ENCODE measurements at regions not wholly inside any gene's neighbourhood (a gene's known extent, or its start where the extent isn't known, plus 50 kb on each side); places are given as distances from the start of the nearest gene placed in this dataset.

DNA sequence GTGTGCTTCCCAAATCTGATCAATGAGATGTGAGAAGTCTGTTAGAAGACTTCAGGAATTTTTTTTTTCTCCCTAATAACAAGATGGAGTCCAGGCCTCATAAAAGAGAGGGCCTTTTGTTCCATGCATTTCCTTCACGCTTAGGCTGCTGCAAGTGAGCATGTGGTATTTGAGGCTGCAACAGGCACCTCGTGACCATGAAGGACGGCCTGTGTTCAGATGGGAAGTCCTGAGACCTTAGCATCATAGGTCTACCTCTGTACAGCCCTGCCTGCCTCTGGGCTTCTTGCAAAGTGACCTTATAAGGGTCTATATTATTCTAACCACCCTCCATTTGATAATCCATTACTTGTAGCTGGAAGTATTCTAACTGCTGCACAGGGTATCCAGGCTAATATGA lies 86.6 kb downstream of the BOD1 start:
- ChIA-PET POLR2A (no interaction called here), CTCF (interaction anchor here (0.5 kb wide), 1 partner anchor 147 kb away, joined by 3 read pairs; no protein-coding TSS in a partner anchor)
- no peak overlapping the region for H3K4me3 ChIP-seq (ENCODE audit: low read depth, low read length)

DNA sequence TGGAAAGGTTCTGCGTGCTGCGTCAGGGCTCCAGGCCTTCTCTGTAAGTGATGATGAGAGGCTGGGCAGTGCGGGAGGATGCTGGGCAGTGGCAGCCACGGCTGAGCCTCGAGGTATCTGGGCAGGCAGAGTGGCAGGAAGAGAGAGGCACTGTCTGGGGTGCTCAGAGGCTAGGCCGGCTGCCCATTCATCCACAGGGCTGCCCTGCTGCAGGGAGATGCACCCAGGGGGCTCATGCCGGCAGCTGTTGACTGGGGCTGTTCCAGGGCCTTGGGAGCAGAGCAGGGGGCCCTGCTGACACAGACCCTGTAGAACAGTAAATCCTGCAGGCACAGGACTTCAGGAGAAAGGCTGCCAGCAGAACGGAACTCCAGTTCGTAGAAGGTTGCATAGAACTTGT lies 88.8 kb downstream of the BOD1 start:
- DNase-seq (ENCODE audit: low read depth, low spot score), result no peak
- ChIA-PET POLR2A (no interaction called here), CTCF (no interaction called here)
- no peaks in the 10 kb centered on the region for H3K27me3 ChIP-seq (ENCODE audit: control insufficient read depth, insufficient read depth, low read length)
- H3K9me3 ChIP-seq (ENCODE audit: control insufficient read depth, insufficient read depth, low read length), result no peaks in the 10 kb centered on the region
- no peak overlapping the region for H3K4me3 ChIP-seq (ENCODE audit: low read depth, low read length)
- no peak overlapping the region for H3K27ac ChIP-seq (ENCODE audit: low read depth, low read length)
- TF ChIP-seq, protein P1, sequence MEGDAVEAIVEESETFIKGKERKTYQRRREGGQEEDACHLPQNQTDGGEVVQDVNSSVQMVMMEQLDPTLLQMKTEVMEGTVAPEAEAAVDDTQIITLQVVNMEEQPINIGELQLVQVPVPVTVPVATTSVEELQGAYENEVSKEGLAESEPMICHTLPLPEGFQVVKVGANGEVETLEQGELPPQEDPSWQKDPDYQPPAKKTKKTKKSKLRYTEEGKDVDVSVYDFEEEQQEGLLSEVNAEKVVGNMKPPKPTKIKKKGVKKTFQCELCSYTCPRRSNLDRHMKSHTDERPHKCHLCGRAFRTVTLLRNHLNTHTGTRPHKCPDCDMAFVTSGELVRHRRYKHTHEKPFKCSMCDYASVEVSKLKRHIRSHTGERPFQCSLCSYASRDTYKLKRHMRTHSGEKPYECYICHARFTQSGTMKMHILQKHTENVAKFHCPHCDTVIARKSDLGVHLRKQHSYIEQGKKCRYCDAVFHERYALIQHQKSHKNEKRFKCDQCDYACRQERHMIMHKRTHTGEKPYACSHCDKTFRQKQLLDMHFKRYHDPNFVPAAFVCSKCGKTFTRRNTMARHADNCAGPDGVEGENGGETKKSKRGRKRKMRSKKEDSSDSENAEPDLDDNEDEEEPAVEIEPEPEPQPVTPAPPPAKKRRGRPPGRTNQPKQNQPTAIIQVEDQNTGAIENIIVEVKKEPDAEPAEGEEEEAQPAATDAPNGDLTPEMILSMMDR (IDR thresholded peaks at IDR 0.05; ENCODE audit: low read depth, low read length), result no peak

More for the DNA sequence above, 86.6 kb downstream of the BOD1 start:
- no peaks in the 10 kb centered on the region for H3K9me3 ChIP-seq (ENCODE audit: control insufficient read depth, insufficient read depth, low read length)
- TF ChIP-seq, protein P1 (IDR thresholded peaks at IDR 0.05; ENCODE audit: low read depth, low read length), result no peak
- no peaks in the 10 kb centered on the region for H3K27me3 ChIP-seq (ENCODE audit: control insufficient read depth, insufficient read depth, low read length)
- no peak for DNase-seq (ENCODE audit: low read depth, low spot score)
- no peak overlapping the region for H3K27ac ChIP-seq (ENCODE audit: low read depth, low read length)

DNA sequence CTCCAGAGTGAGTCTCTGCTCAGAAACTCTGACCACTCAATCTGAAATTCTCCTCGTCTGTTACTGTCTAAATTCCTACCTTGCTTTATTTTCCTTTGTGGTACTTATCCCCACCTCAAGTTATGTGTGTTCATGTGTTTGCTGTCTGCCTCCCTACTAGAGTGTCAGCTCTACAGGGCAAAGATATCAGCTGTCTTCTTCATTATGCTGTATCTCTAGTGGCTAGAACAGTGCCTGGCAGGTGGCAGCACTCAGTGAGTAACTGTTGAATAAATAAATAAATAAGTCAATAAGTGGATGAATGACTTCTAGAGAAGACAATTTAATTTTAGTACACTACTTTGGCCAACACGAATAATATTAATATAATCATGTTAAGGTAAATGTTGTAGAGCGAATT lies 92.3 kb downstream of the BOD1 start:
- H3K27me3 ChIP-seq (ENCODE audit: control insufficient read depth, insufficient read depth, low read length), result no peaks in the 10 kb centered on the region
- DNase-seq (ENCODE audit: low read depth, low spot score), result no peak
- H3K9me3 ChIP-seq (ENCODE audit: control insufficient read depth, insufficient read depth, low read length), result no peaks in the 10 kb centered on the region
- TF ChIP-seq, protein P1 (IDR thresholded peaks at IDR 0.05; ENCODE audit: low read depth, low read length), result no peak
- CTCF ChIA-PET, result interaction anchor here (1.0 kb wide), 1 partner anchor 49 kb away, joined by 3 read pairs; no protein-coding TSS in a partner anchor
- POLR2A ChIA-PET, result no interaction called here
- H3K4me3 ChIP-seq (ENCODE audit: low read depth, low read length), result no peak overlapping the region
- no peak overlapping the region for H3K27ac ChIP-seq (ENCODE audit: low read depth, low read length)

DNA sequence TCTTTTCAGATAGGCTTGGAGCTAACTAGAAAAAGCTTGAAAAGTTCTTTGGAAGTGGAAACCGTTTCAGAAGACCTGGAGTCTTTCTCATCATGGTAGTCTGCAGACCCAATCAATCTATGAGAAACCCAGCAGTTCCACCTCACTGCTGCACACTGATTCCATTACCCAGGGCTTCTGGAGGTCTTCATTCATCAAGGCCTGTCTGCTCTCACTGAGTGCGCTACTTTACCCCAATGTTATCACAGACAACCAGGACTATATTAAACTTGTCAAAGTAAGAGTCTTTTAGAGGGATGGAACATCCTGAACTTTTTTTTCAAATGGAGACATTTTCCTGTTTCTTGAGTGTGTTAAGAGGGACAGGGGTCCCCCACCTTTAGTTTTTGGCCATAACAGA lies 93.1 kb downstream of the BOD1 start:
- Histone ChIP-seq H3K4me3 (ENCODE audit: low read depth, low read length) (no peak overlapping the region), H3K27me3 (ENCODE audit: control insufficient read depth, insufficient read depth, low read length) (no peaks in the 10 kb centered on the region), H3K9me3 (ENCODE audit: control insufficient read depth, insufficient read depth, low read length) (no peaks in the 10 kb centered on the region), H3K27ac (ENCODE audit: low read depth, low read length) (no peak overlapping the region)
- POLR2A ChIA-PET, result no interaction called here
- TF ChIP-seq, protein P1 (IDR thresholded peaks at IDR 0.05; ENCODE audit: low read depth, low read length), result no peak
- no peak for DNase-seq (ENCODE audit: low read depth, low spot score)
- CTCF ChIA-PET, result interaction anchor here (1.0 kb wide), 1 partner anchor 50 kb away, joined by 3 read pairs; no protein-coding TSS in a partner anchor

DNA sequence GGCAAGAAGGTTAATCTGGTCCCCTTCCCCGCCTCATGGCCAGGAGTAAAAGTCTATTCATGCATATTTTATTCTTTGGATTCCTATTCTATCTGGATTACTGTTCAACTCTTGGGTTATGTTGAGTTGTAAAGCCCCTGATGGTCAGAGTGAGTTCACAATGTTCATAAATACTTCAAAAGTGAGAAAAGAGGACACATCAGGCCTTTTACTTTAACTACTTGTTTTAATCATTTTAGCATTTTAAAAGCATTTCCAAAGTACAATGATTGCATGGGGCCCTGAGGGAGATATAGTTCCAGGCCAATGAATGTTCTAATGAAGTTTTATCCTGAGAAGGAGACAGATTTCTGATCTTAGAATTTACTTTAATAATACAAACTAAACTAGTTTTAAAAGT lies 93.9 kb downstream of the BOD1 start:
- H3K27me3 ChIP-seq (ENCODE audit: control insufficient read depth, insufficient read depth, low read length), result no peaks in the 10 kb centered on the region
- DNase-seq (ENCODE audit: low read depth, low spot score), result no peak
- POLR2A ChIA-PET, result no interaction called here
- TF ChIP-seq, protein P1 (IDR thresholded peaks at IDR 0.05; ENCODE audit: low read depth, low read length), result no peak
- no peak overlapping the region for H3K4me3 ChIP-seq (ENCODE audit: low read depth, low read length)
- no peak overlapping the region for H3K27ac ChIP-seq (ENCODE audit: low read depth, low read length)
- CTCF ChIA-PET, result no interaction called here
- no peaks in the 10 kb centered on the region for H3K9me3 ChIP-seq (ENCODE audit: control insufficient read depth, insufficient read depth, low read length)
